ENCODE measurements at regions not wholly inside any gene's neighbourhood (a gene's known extent, or its start where the extent isn't known, plus 50 kb on each side); places are given as distances from the start of the nearest gene placed in this dataset.

DNA sequence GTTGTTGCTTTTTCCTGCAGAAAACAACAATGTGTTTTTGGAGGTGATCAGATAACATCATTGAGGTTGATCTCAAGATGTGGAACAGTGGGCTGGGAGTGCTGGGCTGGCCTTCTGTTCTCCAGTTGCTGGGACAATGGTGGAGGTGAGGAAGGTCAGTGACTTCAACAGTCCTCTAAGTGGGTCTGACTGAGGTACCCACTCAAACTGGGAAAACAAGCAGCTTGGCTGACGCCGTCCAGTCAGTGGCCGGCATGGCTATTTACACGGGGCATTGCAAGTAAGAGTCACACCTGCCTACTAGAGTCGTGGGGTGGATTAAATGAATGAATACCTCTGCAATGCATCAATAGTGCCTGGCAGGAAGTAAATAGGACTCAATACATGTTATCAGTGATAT lies 386.7 kb upstream of the ZFHX3 start:
- Histone ChIP-seq H3K36me3 (no peaks in the 10 kb centered on the region), H3K27me3 (no peaks in the 10 kb centered on the region), H3K27ac (no peak overlapping the region), H3K9me3 (no peaks in the 10 kb centered on the region), H3K4me3 (no peak overlapping the region), H3K4me1 (no peaks in the 10 kb centered on the region)
- no peak for ATAC-seq
- TF ChIP-seq, protein P1, sequence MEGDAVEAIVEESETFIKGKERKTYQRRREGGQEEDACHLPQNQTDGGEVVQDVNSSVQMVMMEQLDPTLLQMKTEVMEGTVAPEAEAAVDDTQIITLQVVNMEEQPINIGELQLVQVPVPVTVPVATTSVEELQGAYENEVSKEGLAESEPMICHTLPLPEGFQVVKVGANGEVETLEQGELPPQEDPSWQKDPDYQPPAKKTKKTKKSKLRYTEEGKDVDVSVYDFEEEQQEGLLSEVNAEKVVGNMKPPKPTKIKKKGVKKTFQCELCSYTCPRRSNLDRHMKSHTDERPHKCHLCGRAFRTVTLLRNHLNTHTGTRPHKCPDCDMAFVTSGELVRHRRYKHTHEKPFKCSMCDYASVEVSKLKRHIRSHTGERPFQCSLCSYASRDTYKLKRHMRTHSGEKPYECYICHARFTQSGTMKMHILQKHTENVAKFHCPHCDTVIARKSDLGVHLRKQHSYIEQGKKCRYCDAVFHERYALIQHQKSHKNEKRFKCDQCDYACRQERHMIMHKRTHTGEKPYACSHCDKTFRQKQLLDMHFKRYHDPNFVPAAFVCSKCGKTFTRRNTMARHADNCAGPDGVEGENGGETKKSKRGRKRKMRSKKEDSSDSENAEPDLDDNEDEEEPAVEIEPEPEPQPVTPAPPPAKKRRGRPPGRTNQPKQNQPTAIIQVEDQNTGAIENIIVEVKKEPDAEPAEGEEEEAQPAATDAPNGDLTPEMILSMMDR (IDR thresholded peaks at IDR 0.05) = no peak
- no peak for DNase-seq
- intact Hi-C loops (cut with DNase I) = no loop called here

DNA sequence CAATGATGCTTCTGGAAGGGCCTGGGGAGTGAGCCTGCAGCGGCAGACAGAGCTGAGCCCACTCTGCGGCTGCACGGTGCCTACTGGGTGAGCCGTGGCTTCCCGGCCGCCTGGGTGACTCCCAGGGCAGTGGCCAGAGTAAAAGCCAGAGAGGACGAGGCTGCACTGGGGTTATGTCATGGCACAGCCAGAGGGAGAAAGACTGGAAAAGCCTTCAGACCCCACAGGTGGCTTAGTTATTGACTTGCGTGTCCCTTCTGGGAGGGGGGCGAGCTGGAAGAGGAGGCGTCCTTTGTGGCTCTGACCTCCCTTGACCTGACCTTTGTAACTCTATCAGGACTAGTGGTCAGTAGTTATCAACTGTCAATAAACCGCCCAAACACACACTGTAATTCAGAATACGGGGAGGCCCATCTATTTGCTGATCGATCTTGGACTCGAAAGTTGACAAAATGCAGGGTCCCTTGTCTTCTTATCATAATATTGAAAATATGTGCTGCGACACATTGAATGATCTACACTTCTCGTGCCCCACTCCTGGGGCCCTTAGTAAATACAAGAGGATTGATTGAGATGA lies 385.9 kb upstream of the ZFHX3 start:
- H3K27ac ChIP-seq = no peak overlapping the region
- intact Hi-C loops (cut with DNase I) = no loop called here
- ATAC-seq = no peak
- no peak overlapping the region for H3K4me3 ChIP-seq
- no peaks in the 10 kb centered on the region for H3K36me3 ChIP-seq
- TF ChIP-seq, protein P1 (IDR thresholded peaks at IDR 0.05) = no peak
- no peaks in the 10 kb centered on the region for H3K4me1 ChIP-seq
- H3K9me3 ChIP-seq = no peaks in the 10 kb centered on the region
- no peaks in the 10 kb centered on the region for H3K27me3 ChIP-seq
- no peak for DNase-seq

DNA sequence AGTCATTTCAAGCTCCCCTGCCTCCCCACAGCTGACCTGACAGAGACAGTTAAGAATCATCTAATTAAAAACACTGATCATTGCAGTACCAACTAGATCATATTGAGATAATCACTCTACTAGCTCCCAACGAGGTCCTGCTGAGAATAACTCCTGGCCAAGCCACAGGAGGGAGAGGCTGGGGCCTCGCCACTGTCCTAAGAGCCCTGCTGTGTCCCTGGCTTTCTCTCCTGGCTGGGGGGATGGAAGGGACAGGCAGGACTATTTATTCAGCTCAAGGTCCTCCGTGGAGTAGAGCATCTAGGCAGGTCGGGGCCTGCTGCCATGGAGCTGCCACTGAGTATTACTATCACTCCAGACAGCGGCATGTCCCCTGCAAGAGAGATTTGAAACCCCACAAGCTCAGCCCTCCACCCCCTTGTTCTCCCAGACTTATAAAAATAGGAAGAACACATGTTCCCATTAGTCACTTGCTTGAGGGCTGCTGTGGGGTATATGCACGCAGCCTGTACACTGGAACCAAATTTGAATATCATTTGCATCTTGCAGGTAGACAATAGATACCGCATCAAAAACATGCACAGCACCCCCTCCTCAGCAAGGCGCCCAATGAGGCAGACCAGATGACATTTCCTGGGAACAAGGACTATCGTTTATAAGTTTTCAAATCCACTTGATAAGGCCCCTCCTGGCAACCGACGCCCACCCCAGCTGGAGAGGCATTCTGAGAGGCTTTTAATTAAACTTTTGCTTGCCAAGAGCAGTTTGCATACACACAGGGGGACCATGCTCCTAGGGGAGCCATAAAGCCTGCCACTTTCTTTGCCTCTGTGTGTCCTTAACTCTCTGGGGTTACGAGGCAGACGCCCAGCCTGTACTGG lies 385.2 kb upstream of the ZFHX3 start:
- Histone ChIP-seq H3K27ac (no peak overlapping the region), H3K36me3 (no peaks in the 10 kb centered on the region), H3K27me3 (no peaks in the 10 kb centered on the region), H3K4me1 (no peaks in the 10 kb centered on the region), H3K9me3 (no peaks in the 10 kb centered on the region), H3K4me3 (no peak overlapping the region)
- intact Hi-C loops (cut with DNase I) = no loop called here
- TF ChIP-seq, protein P1 (IDR thresholded peaks at IDR 0.05) = no peak
- DNase-seq (no peak), ATAC-seq (no peak)

DNA sequence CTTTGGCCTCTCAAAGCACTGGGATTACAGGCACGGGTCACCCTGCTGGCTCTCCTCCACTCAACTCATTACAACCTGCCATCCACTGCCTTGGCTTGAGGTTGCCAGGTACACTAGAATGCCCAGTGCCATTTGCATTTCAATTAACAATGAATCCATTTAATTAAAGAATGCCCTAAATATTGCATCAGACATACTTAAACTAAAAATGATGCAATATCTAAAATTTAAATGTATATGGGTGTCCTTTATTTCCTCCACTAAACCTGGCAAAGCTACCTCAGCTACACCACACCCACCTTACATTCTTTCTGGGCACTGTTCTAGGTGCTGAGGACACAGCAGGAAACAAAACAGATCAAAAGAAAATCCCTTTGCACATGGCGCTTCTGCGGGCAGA lies 382.2 kb upstream of the ZFHX3 start:
- no peaks in the 10 kb centered on the region for H3K36me3 ChIP-seq
- no peak overlapping the region for H3K27ac ChIP-seq
- intact Hi-C loops (cut with DNase I) = no loop called here
- TF ChIP-seq, protein P1 (IDR thresholded peaks at IDR 0.05) = no peak
- H3K27me3 ChIP-seq = no peaks in the 10 kb centered on the region
- DNase-seq = no peak
- no peaks in the 10 kb centered on the region for H3K9me3 ChIP-seq
- H3K4me3 ChIP-seq = no peak overlapping the region
- H3K4me1 ChIP-seq = no peaks in the 10 kb centered on the region
- no peak for ATAC-seq

DNA sequence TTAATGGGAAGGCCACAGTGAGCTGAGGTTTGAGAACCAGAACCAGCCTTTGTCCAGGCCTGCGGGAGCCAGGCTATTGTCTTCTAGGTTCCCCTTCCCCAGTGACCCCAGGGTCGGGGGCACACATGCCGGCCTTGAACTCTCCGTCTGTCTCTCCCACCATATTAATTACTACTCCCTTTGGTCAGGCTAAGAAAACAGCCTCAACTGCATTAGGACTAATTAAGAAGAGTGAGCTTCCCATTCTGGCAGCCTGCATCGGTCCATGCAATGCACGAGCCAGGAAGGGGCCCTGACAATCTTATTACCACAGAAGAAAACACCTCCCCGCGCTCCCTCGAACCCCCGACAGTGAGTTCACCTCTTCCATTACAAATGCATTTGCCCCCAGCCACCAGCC lies 380.2 kb upstream of the ZFHX3 start:
- no peak overlapping the region for H3K27ac ChIP-seq
- intact Hi-C loops (cut with DNase I) = no loop called here

More for the DNA sequence above, 380.2 kb upstream of the ZFHX3 start:
- no peaks in the 10 kb centered on the region for H3K36me3 ChIP-seq
- H3K9me3 ChIP-seq = no peaks in the 10 kb centered on the region
- no peaks in the 10 kb centered on the region for H3K4me1 ChIP-seq
- no peaks in the 10 kb centered on the region for H3K27me3 ChIP-seq
- DNase-seq (no peak), ATAC-seq (no peak)
- TF ChIP-seq, protein P1 (IDR thresholded peaks at IDR 0.05) = no peak
- H3K4me3 ChIP-seq = no peak overlapping the region
